Activated T-cell treated with anti-CD3 and anti-CD28 coated beads, Interleukin-2, amount 50 U/mL, for 1 hour (primary cell): ENCODE measurements at regions not wholly inside any gene's neighbourhood (a gene's known extent, or its start where the extent isn't known, plus 50 kb on each side); places are given as distances from the start of the nearest gene placed in this dataset.

ENCODE experiments used
- DNase-seq: peaks from one replicate; pipeline ENCODE4 v3.0.0-alpha.2; 2020

GRCh38 chr2:217652761-217653639, 349.8 kb downstream of the TNS1 start:
- DNase-seq, result no peak

GRCh38 chr2:217650716-217651360, 352.0 kb downstream of the TNS1 start:
- no peak for DNase-seq

GRCh38 chr2:217650229-217650628, 352.6 kb downstream of the TNS1 start:
- DNase-seq, result no peak

GRCh38 chr2:217647925-217648324, 354.9 kb downstream of the TNS1 start:
- DNase-seq, result no peak

GRCh38 chr2:217647226-217647625, 355.6 kb downstream of the TNS1 start:
- no peak for DNase-seq

GRCh38 chr2:217645896-217646295, 356.9 kb downstream of the TNS1 start:
- no peak for DNase-seq

- DNase-seq, result no peak
These were observed 358.9 kb downstream of the TNS1 start for GRCh38 chr2:217643789-217644301.

GRCh38 chr2:217642944-217643343, 359.9 kb downstream of the TNS1 start:
- DNase-seq, result no peak

GRCh38 chr2:217641960-217642359, 360.8 kb downstream of the TNS1 start:
- no peak for DNase-seq

GRCh38 chr2:217639481-217639880, 363.3 kb downstream of the TNS1 start:
- DNase-seq, result no peak

GRCh38 chr2:217638533-217638932, 364.3 kb downstream of the TNS1 start:
- DNase-seq, result no peak

GRCh38 chr2:217638031-217638430, 364.8 kb downstream of the TNS1 start:
- no peak for DNase-seq

GRCh38 chr2:217636991-217637561, 365.7 kb downstream of the TNS1 start:
- DNase-seq, result no peak

- no peak for DNase-seq
These were observed 366.2 kb downstream of the TNS1 start for GRCh38 chr2:217636578-217636977.

GRCh38 chr2:217634871-217635270, 367.9 kb downstream of the TNS1 start:
- DNase-seq, result no peak

- DNase-seq, result no peak
These were observed 370.8 kb downstream of the TNS1 start for GRCh38 chr2:217632043-217632442.

- no peak for DNase-seq
These were observed 371.7 kb downstream of the TNS1 start for GRCh38 chr2:217631115-217631514.

- no peak for DNase-seq
These were observed 373.4 kb downstream of the TNS1 start for GRCh38 chr2:217629347-217629746.

GRCh38 chr2:217628061-217628460, 374.7 kb downstream of the TNS1 start:
- DNase-seq, result no peak

GRCh38 chr2:217626926-217627325, 375.9 kb downstream of the TNS1 start:
- no peak for DNase-seq

- no peak for DNase-seq
These were observed 377.1 kb downstream of the TNS1 start for GRCh38 chr2:217625557-217626169.

GRCh38 chr2:217623281-217623912, 379.4 kb downstream of the TNS1 start:
- no peak for DNase-seq
